Iris pigment epithelial cell (primary cell): ENCODE measurements at regions not wholly inside any gene's neighbourhood (a gene's known extent, or its start where the extent isn't known, plus 50 kb on each side); places are given as distances from the start of the nearest gene placed in this dataset.
"Not testable (repeated sequence)": the region's sequence is repeated elsewhere in the genome, so short reads cannot be mapped to it uniquely, and the experiment has no call there.

Source experiments
- DNase-seq: peaks from one replicate; pipeline ENCODE4 v3.0.0-alpha.2; 2011; ENCODE audit warnings: low read depth

DNA sequence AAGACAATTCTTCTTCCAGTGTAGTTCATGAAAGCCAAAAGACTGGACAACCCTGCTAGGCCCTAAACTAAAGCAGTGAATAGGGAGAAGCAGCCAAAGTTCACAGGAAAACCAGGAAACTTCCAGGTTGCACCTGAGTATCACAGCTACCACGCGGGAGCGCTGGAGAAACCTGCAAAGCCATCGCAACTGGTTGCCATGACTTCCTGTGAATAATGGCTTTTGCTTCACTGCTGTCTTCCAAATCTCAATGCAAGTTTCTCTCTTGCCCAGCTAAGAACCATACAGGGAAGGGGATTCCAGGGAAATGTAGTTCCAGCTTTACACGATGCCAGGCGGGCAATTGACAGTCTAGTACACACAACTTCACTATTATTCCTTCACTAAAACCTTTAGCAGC, 114.1 kb downstream of the GXYLT1 start:
- DNase-seq = no peak

- DNase-seq = no peak
These were observed 117.1 kb downstream of the GXYLT1 start for GRCh38 chr12:42027546-42027945.

GRCh38 chr12:42024495-42024830, 120.2 kb downstream of the GXYLT1 start:
- DNase-seq = no peak

- DNase-seq = peak; percentile 60
These were observed 120.8 kb downstream of the GXYLT1 start for GRCh38 chr12:42023733-42024494.

DNA sequence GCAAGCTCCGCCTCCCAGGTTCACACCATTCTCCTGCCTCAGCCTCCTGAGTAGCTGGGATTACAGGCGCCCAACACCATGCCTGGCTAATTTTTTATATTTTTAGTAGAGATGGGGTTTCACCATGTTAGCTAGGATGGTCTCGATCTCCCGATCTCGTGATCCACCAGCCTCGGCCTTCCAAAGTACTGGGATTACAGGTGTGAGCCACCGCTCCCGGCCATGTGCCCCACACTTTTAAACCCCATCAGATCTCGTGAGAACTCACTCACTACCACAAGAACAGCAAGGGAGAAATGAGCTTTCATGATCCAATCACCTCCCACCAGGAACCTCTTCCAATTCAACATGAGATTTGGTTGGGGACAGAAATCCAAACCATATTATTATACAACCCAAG, 122.7 kb downstream of the GXYLT1 start:
- DNase-seq = not testable (repeated sequence)

DNA sequence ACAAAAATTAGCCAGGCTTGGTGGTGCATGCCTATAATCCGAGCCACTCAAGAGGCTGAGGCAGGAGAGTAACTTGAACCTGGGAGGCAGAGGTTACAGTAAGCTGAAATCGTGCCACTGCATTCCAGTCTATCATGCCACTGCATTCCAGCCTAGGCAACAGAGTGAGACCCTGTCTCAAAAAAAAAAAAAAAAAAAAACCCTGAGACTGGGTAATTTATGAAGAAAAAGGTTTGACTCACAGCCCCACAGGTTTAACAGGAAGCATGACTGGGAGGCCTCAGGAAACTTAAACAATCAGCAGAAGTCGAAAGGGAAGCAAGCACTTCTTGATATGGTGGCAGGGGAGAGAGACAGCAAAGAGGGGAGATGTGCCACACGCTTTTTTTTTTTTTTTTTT, 123.2 kb downstream of the GXYLT1 start:
- DNase-seq = no peak

DNA sequence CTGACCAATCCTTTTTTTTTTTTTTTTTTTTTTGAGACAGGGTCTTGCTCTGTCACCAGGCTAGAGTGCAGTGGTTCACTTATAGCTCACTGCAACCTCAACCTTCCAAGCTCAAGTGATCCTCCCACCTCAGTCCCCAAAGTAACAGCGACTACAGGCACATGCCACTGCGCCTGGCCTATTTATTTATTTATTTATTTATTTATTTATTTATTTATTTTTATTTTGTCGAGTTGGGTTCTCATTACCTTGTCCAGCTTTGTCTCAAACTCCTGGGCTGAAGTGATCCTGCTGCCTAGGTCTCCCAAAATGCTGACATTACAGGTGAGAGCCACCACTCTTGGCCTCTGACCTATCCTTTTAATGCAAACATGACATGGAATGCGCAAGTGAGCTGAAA, 124.4 kb downstream of the GXYLT1 start:
- no peak for DNase-seq

GRCh38 chr12:42019746-42020145, 124.9 kb downstream of the GXYLT1 start:
- no peak for DNase-seq

DNA sequence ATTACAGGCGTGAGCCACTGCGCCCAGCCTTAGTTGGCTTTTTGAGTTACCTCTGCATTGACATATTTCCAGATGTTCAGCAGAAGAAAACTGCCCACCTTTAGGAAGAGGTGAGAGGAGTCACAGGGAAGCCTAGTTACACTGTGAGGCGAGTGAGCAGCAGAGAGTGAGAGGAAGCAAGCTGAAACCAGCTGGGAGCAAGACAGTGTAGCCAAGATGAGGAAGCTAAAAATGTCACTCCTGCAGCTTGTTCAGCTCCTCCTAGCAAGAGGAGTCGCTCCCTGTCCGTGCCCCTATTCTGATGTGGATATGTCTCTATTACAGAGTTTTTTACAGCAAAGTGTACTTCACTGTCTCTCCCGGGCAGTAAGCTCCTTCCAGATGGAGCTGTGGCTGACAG, 127.6 kb downstream of the GXYLT1 start:
- DNase-seq = no peak

DNA sequence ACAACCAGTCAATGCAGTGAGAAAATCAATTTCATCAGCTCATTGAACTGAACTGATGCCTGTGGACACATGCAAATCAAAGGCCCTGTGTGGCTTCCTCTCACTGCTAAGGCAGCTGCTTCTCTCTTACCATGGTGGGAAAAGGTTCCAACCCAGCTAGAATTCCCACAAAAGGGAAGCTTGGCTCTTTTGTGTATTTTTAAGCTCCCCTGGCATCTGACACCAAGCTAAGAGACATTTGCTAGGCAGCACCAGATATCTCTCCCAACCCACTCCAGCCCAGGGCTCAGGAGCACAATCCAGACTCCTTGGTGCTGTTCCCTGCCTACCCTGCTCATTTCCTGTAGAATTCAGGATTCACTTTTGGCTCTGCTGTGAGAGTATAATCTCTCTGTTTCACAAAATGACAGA, 129.6 kb downstream of the GXYLT1 start:
- no peak for DNase-seq

DNA sequence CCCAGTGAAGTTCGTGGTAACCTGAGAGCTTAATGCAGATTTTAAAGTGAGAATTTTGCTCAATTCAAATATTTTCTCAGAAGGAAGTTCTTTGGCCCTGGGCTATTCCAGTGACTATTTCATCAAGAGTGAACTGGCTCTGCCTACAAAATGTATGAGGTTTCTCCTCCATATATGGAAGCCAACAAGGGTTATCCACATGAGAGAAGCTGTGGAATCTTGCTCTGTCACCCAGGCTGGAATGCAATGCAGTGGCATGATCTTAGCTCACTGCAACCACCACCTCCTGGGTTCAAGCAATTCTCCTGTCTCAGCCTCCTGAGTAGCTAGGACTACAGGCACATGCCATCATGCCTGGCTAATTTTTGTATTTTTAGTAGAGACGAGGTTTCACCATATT, 132.2 kb downstream of the GXYLT1 start:
- peak; percentile 37 for DNase-seq

GRCh38 chr12:42010715-42011114, 134.0 kb downstream of the GXYLT1 start:
- DNase-seq = no peak

DNA sequence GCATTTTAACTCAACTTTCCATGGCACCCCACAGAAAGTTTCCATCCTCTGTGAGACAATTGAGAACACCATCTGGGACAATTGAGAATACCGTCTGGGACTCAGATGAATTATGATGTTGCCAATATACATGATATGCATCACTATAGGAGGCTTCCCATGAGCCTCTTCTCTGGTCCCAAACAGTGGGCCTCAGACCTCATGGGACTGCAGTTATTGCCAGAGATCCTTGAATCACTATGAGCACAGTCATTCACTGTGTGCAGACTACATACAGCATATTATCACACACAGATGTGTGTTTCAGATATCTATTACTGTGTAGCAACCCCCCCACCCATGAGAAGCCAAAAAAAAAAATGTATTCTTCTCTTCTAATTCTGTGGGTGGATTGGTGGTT, 134.4 kb downstream of the GXYLT1 start:
- no peak for DNase-seq

DNA sequence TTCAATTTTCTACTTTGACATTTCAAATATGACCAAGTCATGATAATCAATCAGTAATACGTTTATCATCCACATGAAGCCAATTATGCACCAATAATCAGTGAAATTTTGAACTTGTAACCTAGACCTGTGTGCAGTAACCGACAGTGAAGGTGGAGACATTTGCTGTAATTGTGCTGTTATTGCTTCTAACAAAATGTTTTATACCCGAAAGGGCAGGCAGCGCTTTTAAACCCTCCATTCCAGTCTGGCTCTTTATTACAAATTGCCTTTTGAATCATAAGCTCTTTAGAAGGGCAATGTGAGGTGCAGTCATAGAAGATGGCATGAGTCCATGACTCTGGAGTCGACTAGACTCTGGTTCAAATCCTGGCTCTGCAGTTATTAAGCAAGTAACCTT, 135.7 kb downstream of the GXYLT1 start:
- DNase-seq = no peak

- no peak for DNase-seq
These were observed 141.6 kb downstream of the GXYLT1 start for GRCh38 chr12:42003031-42003430.

- DNase-seq = no peak
These were observed 142.1 kb downstream of the GXYLT1 start for GRCh38 chr12:42002563-42002962.

DNA sequence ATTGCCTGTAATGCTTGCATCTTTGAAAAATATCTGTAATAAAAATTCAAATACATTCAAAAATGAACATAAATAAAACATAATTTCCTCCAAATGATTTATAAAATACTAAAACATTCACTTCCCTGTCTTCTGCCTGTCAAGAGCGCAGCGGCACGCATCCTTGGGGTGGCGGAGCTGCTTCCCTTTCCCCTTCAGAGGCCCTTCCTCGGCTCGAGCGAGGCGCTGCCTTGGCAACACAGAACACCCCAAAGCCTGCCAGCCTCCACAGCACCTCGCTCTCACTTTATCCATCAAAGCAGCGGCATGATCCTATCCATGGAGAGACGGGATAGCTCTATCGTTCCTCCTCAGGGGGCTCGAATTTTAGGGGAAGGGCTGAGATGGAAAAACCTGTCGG, 146.2 kb downstream of the GXYLT1 start:
- no peak for DNase-seq

GRCh38 chr12:41993283-41993682, 151.4 kb downstream of the GXYLT1 start:
- DNase-seq = no peak

DNA sequence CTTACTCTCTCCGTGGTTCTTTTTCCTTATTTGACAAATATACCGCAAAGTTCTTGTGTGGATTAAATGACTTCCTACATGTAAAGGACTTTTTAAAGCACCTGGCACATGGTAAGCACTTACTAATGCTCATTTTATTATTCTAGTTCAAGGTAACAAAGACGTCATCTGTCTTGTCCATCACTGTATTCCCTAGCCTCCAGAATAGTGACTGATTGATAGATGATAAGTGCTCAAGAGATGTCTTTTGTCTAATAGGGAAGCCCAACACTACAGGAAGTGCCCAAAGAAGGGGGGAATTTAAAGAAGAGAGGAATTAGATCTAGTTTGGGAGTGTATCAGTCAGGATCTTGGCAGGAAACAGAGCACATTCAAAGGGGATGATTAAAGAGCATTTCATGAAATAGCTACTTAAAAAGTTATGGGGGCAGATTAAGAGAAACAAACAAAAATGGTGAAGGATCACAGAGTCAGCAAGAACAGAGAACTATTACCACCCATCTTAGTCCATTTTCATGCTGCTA, 151.9 kb downstream of the GXYLT1 start:
- no peak for DNase-seq

DNA sequence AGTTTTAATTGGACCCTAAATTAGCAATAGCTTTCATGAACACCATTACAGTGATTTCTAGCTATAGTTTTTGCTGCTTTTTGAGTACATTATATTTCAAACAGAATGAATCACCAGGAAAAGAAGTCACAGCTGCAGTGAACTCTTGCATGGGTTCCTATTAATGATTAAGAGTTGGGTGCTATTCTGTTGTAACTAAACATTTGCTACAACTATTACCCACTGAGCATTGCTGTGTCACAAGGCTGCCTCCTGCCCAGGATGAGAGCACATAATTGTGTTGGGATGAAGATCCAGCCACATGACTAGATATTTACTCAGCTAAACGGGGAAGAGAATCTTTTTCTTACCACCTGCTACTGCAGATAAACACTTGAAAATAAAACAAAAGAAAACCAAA, 152.7 kb downstream of the GXYLT1 start:
- DNase-seq = peak; percentile 3

GRCh38 chr12:41988715-41989114, 156.0 kb downstream of the GXYLT1 start:
- DNase-seq = no peak

DNA sequence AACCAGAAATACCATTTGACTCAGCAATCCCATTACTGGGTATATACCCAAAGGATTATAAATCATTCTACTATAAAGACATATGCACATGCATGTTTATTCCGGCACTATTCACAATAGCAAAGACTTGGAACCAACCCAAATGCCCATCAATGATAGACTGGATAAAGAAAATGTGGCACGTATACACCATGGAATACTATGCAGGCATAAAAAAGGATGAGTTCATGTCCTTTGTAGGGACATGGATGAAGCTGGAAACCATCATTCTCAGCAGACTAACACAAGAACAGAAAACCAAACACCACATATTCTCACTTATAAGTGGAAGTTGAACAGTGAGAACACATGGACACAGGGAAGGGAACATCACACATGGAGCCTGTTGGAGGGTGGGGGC, 158.2 kb downstream of the GXYLT1 start:
- DNase-seq = not testable (repeated sequence)

DNA sequence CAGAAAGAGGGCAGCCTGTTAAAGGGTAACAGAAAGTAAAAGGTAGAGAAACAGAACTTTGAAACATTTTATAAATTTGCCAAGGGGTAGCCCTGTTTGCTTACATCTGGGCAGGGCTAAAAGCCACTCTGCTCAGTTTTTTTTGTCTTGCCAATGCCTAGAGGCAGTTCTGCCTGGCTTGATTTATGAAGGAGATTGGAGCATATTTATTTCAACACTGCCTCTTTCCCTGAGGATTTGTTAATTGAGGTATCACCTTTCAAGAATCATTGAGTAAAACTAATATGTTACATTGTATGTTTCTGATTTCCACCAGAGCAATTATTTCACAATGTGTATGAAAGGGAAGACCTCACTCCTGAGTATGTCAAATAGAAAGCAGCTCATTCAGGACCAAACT, 160.8 kb downstream of the GXYLT1 start:
- no peak for DNase-seq

DNA sequence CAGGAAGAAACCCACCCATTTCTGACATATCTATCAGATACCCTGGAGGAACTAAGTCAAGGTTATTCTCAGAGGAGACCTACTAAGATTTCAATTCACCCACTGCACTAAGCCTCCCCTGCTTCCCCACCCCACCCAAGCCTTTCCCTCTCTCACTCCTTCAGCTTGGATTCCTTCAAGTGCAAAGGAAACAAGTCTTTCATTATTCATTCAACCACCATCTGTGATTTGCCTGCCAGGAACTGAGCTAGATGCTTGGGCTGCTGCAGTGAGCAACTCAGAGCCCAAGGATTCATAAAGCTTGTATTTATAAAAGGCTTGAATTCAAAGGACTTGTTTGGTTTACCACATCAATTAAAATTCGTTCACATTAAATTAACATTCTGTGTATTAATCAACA, 161.3 kb downstream of the GXYLT1 start:
- DNase-seq = peak; percentile 14
